ENCODE measurements at regions not wholly inside any gene's neighbourhood (a gene's known extent, or its start where the extent isn't known, plus 50 kb on each side); places are given as distances from the start of the nearest gene placed in this dataset.

DNA sequence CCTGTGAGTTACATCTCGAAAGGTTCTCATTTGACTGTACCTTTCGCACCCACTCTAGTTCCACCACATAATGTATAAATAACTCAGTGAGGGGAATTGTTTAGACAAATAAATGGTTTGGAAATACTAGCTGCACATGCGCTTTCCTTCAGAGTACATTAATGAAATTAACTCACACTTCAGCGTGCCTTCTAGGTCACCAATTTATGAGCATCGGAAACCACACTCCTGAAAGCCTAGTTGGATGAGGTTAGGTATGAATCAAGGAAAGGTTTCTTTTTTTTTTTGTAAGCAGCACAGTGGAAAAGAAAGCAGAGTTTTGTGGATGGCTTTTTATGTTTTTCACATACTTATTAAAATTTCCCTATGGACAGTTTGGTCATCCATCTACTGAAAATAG, 247.8 kb upstream of the TCF21 start:
- intact Hi-C loops (cut with micrococcal nuclease; ENCODE audit: unreplicated experiment): loop anchor here (10.0 kb wide), 1 partner anchor 194 kb away; no protein-coding TSS in a partner anchor
- DNase-seq: no peak
- H3K4me3 Mint-ChIP-seq (ENCODE audit: low read depth, unreplicated experiment): no peak overlapping the region
- peaks cover 15% of the 10 kb centered on the region for H3K4me1 Mint-ChIP-seq (ENCODE audit: low read depth, unreplicated experiment)
- CTCF ChIA-PET: no interaction called here
- no peaks in the 10 kb centered on the region for H3K27me3 Mint-ChIP-seq (ENCODE audit: unreplicated experiment)
- no TSS peak for BruUV-seq (replicated peaks)
- no peak overlapping the region for H3K27ac Mint-ChIP-seq (ENCODE audit: unreplicated experiment)
- TF ChIP-seq, protein P1, sequence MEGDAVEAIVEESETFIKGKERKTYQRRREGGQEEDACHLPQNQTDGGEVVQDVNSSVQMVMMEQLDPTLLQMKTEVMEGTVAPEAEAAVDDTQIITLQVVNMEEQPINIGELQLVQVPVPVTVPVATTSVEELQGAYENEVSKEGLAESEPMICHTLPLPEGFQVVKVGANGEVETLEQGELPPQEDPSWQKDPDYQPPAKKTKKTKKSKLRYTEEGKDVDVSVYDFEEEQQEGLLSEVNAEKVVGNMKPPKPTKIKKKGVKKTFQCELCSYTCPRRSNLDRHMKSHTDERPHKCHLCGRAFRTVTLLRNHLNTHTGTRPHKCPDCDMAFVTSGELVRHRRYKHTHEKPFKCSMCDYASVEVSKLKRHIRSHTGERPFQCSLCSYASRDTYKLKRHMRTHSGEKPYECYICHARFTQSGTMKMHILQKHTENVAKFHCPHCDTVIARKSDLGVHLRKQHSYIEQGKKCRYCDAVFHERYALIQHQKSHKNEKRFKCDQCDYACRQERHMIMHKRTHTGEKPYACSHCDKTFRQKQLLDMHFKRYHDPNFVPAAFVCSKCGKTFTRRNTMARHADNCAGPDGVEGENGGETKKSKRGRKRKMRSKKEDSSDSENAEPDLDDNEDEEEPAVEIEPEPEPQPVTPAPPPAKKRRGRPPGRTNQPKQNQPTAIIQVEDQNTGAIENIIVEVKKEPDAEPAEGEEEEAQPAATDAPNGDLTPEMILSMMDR (IDR thresholded peaks at IDR 0.05; ENCODE audit: unreplicated experiment): no peak
- H3K36me3 Mint-ChIP-seq (ENCODE audit: insufficient read depth, unreplicated experiment): no peaks in the 10 kb centered on the region
- peaks cover 4% of the 10 kb centered on the region for H3K9me3 Mint-ChIP-seq (ENCODE audit: low read depth, unreplicated experiment)

DNA sequence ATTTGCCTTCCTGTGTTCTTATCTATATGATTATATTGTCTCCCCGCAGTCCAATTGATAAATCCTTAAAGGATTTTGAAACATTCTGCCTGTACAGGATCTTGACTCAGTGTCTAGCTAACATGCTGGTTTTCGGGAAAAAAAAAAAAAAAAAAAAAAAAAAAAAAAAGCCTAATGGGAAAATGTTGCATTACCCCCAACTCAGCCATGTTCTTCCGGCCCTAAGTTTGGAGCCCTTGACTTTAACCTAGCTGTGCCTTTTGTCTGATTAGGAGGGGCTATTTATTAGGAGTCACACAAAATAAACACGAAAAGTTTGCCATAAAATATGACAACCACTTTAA, 244.4 kb upstream of the TCF21 start:
- Mint-ChIP-seq H3K27me3 (ENCODE audit: unreplicated experiment) (no peaks in the 10 kb centered on the region), H3K27ac (ENCODE audit: unreplicated experiment) (no peak overlapping the region), H3K4me1 (ENCODE audit: low read depth, unreplicated experiment) (peaks cover 24% of the 10 kb centered on the region), H3K4me3 (ENCODE audit: low read depth, unreplicated experiment) (no peak overlapping the region), H3K36me3 (ENCODE audit: insufficient read depth, unreplicated experiment) (no peaks in the 10 kb centered on the region), H3K9me3 (ENCODE audit: low read depth, unreplicated experiment) (no peaks in the 10 kb centered on the region)
- no TSS peak for BruUV-seq (replicated peaks)
- intact Hi-C loops (cut with micrococcal nuclease; ENCODE audit: unreplicated experiment): loop anchor here (10.0 kb wide), 1 partner anchor 190 kb away; no protein-coding TSS in a partner anchor
- DNase-seq: no peak
- TF ChIP-seq, protein P1 (IDR thresholded peaks at IDR 0.05; ENCODE audit: unreplicated experiment): no peak
- CTCF ChIA-PET: interaction anchor here (0.7 to 1.1 kb wide), 3 partner anchors 153 to 262 kb away, joined by 3 to 12 read pairs (median 4); no protein-coding TSS in a partner anchor

DNA sequence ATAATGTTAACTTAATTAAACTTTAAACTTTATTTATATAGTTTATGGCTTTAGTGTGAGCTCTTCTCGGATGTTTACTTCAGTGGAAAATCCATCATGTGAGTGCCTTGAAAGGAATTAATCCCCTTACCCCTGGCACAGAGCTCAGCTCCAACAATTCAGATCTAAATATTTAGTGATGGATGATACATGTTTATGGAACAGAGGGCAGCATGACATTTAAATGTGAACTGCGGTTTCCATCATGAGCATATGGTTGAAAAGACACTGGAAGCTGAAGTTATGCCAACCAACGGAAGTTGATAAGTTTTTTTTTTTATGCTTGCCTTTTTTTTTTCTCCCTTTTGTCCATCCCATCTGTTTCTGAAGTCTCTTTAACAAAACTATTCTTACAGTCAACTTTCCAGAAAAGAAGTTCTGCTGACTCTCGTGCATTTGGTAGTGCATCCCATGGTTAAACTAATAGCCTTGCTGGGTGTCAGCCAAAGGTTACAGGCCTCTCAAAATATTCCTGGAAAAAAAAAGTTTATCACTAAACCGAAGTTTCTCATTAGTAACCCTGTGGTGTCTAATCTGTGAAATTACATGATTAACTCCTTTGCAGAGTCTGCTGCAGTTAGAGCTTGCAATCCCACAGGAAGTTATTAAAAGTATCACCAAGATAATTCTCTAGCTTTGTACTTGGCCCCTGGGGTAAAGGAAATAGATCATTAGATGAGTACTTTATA, 243.9 kb upstream of the TCF21 start:
- no peak overlapping the region for H3K4me3 Mint-ChIP-seq (ENCODE audit: low read depth, unreplicated experiment)
- CTCF ChIA-PET: interaction anchor here (0.6 to 1.1 kb wide), 5 partner anchors 76 to 261 kb away, joined by 3 to 12 read pairs (median 4); no protein-coding TSS in a partner anchor
- TF ChIP-seq, protein P1 (IDR thresholded peaks at IDR 0.05; ENCODE audit: unreplicated experiment): no peak
- no TSS peak for BruUV-seq (replicated peaks)
- H3K4me1 Mint-ChIP-seq (ENCODE audit: low read depth, unreplicated experiment): peaks cover 24% of the 10 kb centered on the region
- H3K36me3 Mint-ChIP-seq (ENCODE audit: insufficient read depth, unreplicated experiment): no peaks in the 10 kb centered on the region
- H3K27ac Mint-ChIP-seq (ENCODE audit: unreplicated experiment): peak overlapping the region; percentile 54
- intact Hi-C loops (cut with micrococcal nuclease; ENCODE audit: unreplicated experiment): loop anchor here (5.0 to 10.0 kb wide), 3 partner anchors 102 to 272 kb away; no protein-coding TSS in a partner anchor
- DNase-seq: peak; percentile 4
- no peaks in the 10 kb centered on the region for H3K27me3 Mint-ChIP-seq (ENCODE audit: unreplicated experiment)
- H3K9me3 Mint-ChIP-seq (ENCODE audit: low read depth, unreplicated experiment): no peaks in the 10 kb centered on the region

DNA sequence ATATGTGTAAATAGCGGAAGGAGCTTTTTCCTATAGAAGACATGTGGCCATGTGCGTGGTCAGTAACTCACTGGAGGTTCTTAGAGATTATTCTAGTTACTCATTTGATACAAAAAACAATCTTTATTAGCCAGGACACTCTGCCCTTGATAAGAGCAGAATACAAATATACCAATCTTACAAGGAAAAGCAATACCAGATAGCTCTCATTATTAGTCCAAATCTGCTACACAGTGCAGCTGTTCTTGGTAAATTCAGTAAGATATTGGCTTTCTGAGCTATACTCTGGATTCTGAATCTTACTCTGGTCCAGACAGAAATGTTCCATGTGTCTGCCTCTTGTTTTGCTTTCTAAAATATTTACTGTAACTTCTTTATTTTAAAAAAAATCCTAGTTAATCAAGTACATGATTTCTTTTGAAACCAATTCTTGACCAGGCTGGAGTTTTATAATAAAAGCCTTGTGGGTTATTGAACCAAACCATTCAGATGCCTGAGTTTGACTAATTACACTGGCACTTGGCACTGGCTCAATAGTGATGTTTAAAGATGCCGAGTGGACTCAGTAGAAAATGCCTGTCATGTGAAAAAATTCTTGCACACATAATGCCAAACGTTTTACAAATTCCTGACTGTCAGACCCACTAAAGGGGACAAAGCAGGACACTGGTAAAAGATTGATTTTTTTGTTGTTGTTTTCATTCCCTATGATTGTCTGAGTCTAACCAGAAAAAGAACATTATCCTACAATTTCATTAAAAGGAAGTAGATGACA, 242.8 kb upstream of the TCF21 start:
- Mint-ChIP-seq H3K27ac (ENCODE audit: unreplicated experiment) (peak overlapping the region; percentile 54), H3K9me3 (ENCODE audit: low read depth, unreplicated experiment) (no peaks in the 10 kb centered on the region), H3K4me1 (ENCODE audit: low read depth, unreplicated experiment) (peaks cover 24% of the 10 kb centered on the region), H3K4me3 (ENCODE audit: low read depth, unreplicated experiment) (no peak overlapping the region), H3K27me3 (ENCODE audit: unreplicated experiment) (no peaks in the 10 kb centered on the region), H3K36me3 (ENCODE audit: insufficient read depth, unreplicated experiment) (no peaks in the 10 kb centered on the region)
- BruUV-seq (replicated peaks): no TSS peak
- peak; percentile 42 for DNase-seq
- TF ChIP-seq, protein P1 (IDR thresholded peaks at IDR 0.05; ENCODE audit: unreplicated experiment): no peak
- intact Hi-C loops (cut with micrococcal nuclease; ENCODE audit: unreplicated experiment): loop anchor here (5.0 to 10.0 kb wide), 3 partner anchors 101 to 271 kb away; no protein-coding TSS in a partner anchor
- CTCF ChIA-PET: interaction anchor here (0.6 kb wide), 2 partner anchors 77 to 100 kb away, joined by 3 to 8 read pairs; no protein-coding TSS in a partner anchor

Data from Calu3 (cell line).